SK-N-SH (cell line): ENCODE measurements at regions not wholly inside any gene's neighbourhood (a gene's known extent, or its start where the extent isn't known, plus 50 kb on each side); places are given as distances from the start of the nearest gene placed in this dataset.

Source experiments
- CTCF ChIA-PET: fragments of 300-600, 350-600 bp; formaldehyde crosslinking; extraction: SDS; loops from one replicate; lab custom pipeline; 2021; lab: Yijun Ruan, JAX
- POLR2A ChIA-PET: fragments of 350-600 bp; sonication (Branson Sonifier 250); formaldehyde crosslinking; extraction: SDS; loops from one replicate; lab custom pipeline; 2020; ENCODE audit warnings: antibody characterized with exemption, inconsistent platforms; lab: Yijun Ruan, JAX
- DNase-seq: peaks from one replicate; pipeline ENCODE4 v3.0.0; 2012
- H2AFZ ChIP-seq: fragments of 200-600 bp; sonication (generic); 2 replicates; pipeline ENCODE4 v1.8.1; 2016; ENCODE audit warnings: antibody characterized with exemption, mild to moderate bottlenecking, low read depth
- H3F3A ChIP-seq: fragments of 200-600 bp; sonication (generic); replicated peaks from 2 replicates; pipeline ENCODE3; 2016; ENCODE audit warnings: antibody characterized with exemption, mild to moderate bottlenecking; ENCODE audit not compliant: insufficient read depth
- H3K27ac ChIP-seq, 2 experiments: fragments of 200-500 bp in 1 of 2; fragments of 200-600 bp in 1 of 2; sonication (Bioruptor generic) in 1 of 2; sonication (generic), shearing (Covaris generic) in 1 of 2; 2 replicates each; pipeline versions ENCODE4 v1.5.1 to v1.6.1; 2014 to 2016; ENCODE audit warnings: low read depth in 2 of 2, inconsistent platforms in 1 of 2, low read length in 1 of 2, mild to moderate bottlenecking in 1 of 2, mixed read lengths in 1 of 2
- H3K27me3 ChIP-seq: fragments of 200-600 bp; sonication (generic), shearing (Covaris generic); 2 replicates; pipeline ENCODE4 v1.6.1; 2016; ENCODE audit warnings: mixed run types; ENCODE audit not compliant: insufficient read depth
- H3K36me3 ChIP-seq, 2 experiments: fragments of 200-500 bp in 1 of 2; fragments of 200-600 bp in 1 of 2; sonication (Bioruptor generic) in 1 of 2; sonication (generic) in 1 of 2; replicated peaks in 1 of 2; 2 replicates each; pipeline versions ENCODE3 to v1.5.1; 2014 to 2016; ENCODE audit warnings: low read length in 1 of 2, mild to moderate bottlenecking in 1 of 2; ENCODE audit not compliant: insufficient read depth in 2 of 2, control insufficient read depth in 1 of 2
- H3K4me1 ChIP-seq, 2 experiments: fragments of 200-500 bp in 1 of 2; fragments of 200-600 bp in 1 of 2; sonication (Bioruptor generic) in 1 of 2; sonication (generic), shearing (Covaris generic) in 1 of 2; 2 replicates each; pipeline versions ENCODE4 v1.5.1 to v1.6.1; 2014 to 2016; ENCODE audit warnings: low read depth in 1 of 2, low read length in 1 of 2, mixed run types in 1 of 2; ENCODE audit not compliant: insufficient read depth in 2 of 2, control insufficient read depth in 1 of 2
- H3K4me2 ChIP-seq: fragments of 200-600 bp; sonication (generic), shearing (Covaris generic); 2 replicates; pipeline ENCODE4 v1.6.1; 2017; ENCODE audit warnings: mixed run types
- H3K4me3 ChIP-seq, 2 experiments: fragments of 200-500 bp in 1 of 2; fragments of 200-600 bp in 1 of 2; sonication (Bioruptor generic) in 1 of 2; sonication (generic), shearing (Covaris generic) in 1 of 2; 2 replicates each; pipeline versions ENCODE4 v1.5.1 to v1.8.1; 2014 to 2016; ENCODE audit warnings: low read depth in 2 of 2, inconsistent platforms in 1 of 2, low read length in 1 of 2, mild to moderate bottlenecking in 1 of 2, mixed read lengths in 1 of 2, moderate library complexity in 1 of 2
- H3K79me2 ChIP-seq: fragments of 200-600 bp; sonication (generic); 2 replicates; pipeline ENCODE4 v1.8.1; 2017; ENCODE audit warnings: mild to moderate bottlenecking; ENCODE audit not compliant: insufficient read depth
- H3K9ac ChIP-seq: fragments of 200-600 bp; sonication (generic); 2 replicates; pipeline ENCODE4 v1.6.1; 2017; ENCODE audit warnings: mixed run types
- H3K9me2 ChIP-seq: fragments of 200-600 bp; sonication (generic); 2 replicates; pipeline ENCODE4 v1.6.1; 2017; ENCODE audit warnings: mixed run types
- H3K9me3 ChIP-seq: fragments of 200-600 bp; sonication (generic); 2 replicates; pipeline ENCODE4 v1.6.1; 2017; ENCODE audit warnings: mixed run types, mild to moderate bottlenecking, moderate library complexity
- H4K20me1 ChIP-seq: fragments of 200-600 bp; sonication (generic); 2 replicates; pipeline ENCODE4 v1.6.1; 2017; ENCODE audit warnings: mild to moderate bottlenecking, mixed run types; ENCODE audit not compliant: insufficient read depth
- EP300 ChIP-seq, 2 experiments: IDR thresholded peaks; 2 replicates each; pipeline versions ENCODE4 v1.4.0 to v1.6.1; 2012; ENCODE audit warnings: borderline replicate concordance in 1 of 2, low read depth in 1 of 2, low read length in 1 of 2
- EZH2phosphoT487 ChIP-seq: fragments of 200-600 bp; sonication (generic); IDR thresholded peaks from 2 replicates; pipeline ENCODE4 v1.6.1; 2017; ENCODE audit warnings: low read depth, mixed run types, mild to moderate bottlenecking, antibody characterized with exemption, moderate library complexity, borderline replicate concordance
- FOSL2 ChIP-seq: IDR thresholded peaks from 2 replicates; pipeline ENCODE4 v1.4.0; 2012; ENCODE audit warnings: low read depth, mild to moderate bottlenecking, moderate library complexity, borderline replicate concordance
- FOXJ3 ChIP-seq: sonication (generic); formaldehyde crosslinking; IDR thresholded peaks from 2 replicates; pipeline ENCODE4 v1.5.1; 2020; ENCODE audit warnings: mild to moderate bottlenecking, missing genetic modification reagents
- FOXM1 ChIP-seq: IDR thresholded peaks from 2 replicates; pipeline ENCODE4 v1.4.0; 2012; ENCODE audit warnings: low read depth, mild to moderate bottlenecking
- GABPA ChIP-seq: IDR thresholded peaks from 2 replicates; pipeline ENCODE4 v1.4.0; 2012; ENCODE audit warnings: low read depth, mild to moderate bottlenecking
- JUND ChIP-seq: IDR thresholded peaks from 2 replicates; pipeline ENCODE4 v1.4.0; 2012
- MEF2A ChIP-seq: IDR thresholded peaks from 2 replicates; pipeline ENCODE4 v1.4.0; 2012; ENCODE audit warnings: low read depth, borderline replicate concordance
- MXI1 ChIP-seq: IDR thresholded peaks from 2 replicates; pipeline ENCODE4 v1.6.1; 2012; ENCODE audit warnings: mild to moderate bottlenecking, low read depth, low read length, improper control_type of control experiment
- POLR2AphosphoS5 ChIP-seq: IDR thresholded peaks from 2 replicates; pipeline ENCODE4 v1.6.1; 2012; ENCODE audit warnings: low read depth, low read length
- RAD21 ChIP-seq: IDR thresholded peaks from 2 replicates; pipeline ENCODE4 v1.6.1; 2012; ENCODE audit warnings: mild to moderate bottlenecking, low read length
- RCOR1 ChIP-seq: fragments of 150-350 bp; IDR thresholded peaks from 2 replicates; pipeline ENCODE4 v1.6.1; 2017; ENCODE audit warnings: antibody characterized with exemption, low read length
- RXRA ChIP-seq: IDR thresholded peaks from 2 replicates; pipeline ENCODE4 v1.4.0; 2012; ENCODE audit warnings: low read depth, mild to moderate bottlenecking, borderline replicate concordance
- SIN3A ChIP-seq: IDR thresholded peaks from 2 replicates; pipeline ENCODE4 v1.6.1; 2012; ENCODE audit warnings: low read depth, mild to moderate bottlenecking, low read length, moderate library complexity, borderline replicate concordance
- TCF12 ChIP-seq: IDR thresholded peaks from 2 replicates; pipeline ENCODE4 v1.4.0; 2012
- WGBS: methylation state at CpG from one replicate; pipeline ENCODE4 v1.1.6; 2017; ENCODE audit warnings: low lambda C conversion rate; 5-methylcytosine and 5-hydroxymethylcytosine counted together
- TF ChIP-seq, protein P1 (sequence below): IDR thresholded peaks from 2 replicates; pipeline ENCODE4 v1.4.0; 2012; ENCODE audit warnings: low read depth
- TF ChIP-seq, protein P2 (sequence below): IDR thresholded peaks from 2 replicates; pipeline ENCODE4 v1.4.0; 2012; ENCODE audit warnings: low read depth, borderline replicate concordance
- TF ChIP-seq, protein P3 (sequence below): IDR thresholded peaks from 2 replicates; pipeline ENCODE4; 2012
- TF ChIP-seq, protein P4 (sequence below): fragments of 150-350 bp; IDR thresholded peaks from 2 replicates; pipeline ENCODE4 v1.6.1; 2016; ENCODE audit warnings: mild to moderate bottlenecking, low read depth, low read length
- TF ChIP-seq, protein P5 (sequence below): fragments of 150-350 bp; IDR thresholded peaks from 2 replicates; pipeline ENCODE4 v1.6.1; 2017; ENCODE audit warnings: antibody characterized with exemption, low read length, low read depth, borderline replicate concordance

DNA sequence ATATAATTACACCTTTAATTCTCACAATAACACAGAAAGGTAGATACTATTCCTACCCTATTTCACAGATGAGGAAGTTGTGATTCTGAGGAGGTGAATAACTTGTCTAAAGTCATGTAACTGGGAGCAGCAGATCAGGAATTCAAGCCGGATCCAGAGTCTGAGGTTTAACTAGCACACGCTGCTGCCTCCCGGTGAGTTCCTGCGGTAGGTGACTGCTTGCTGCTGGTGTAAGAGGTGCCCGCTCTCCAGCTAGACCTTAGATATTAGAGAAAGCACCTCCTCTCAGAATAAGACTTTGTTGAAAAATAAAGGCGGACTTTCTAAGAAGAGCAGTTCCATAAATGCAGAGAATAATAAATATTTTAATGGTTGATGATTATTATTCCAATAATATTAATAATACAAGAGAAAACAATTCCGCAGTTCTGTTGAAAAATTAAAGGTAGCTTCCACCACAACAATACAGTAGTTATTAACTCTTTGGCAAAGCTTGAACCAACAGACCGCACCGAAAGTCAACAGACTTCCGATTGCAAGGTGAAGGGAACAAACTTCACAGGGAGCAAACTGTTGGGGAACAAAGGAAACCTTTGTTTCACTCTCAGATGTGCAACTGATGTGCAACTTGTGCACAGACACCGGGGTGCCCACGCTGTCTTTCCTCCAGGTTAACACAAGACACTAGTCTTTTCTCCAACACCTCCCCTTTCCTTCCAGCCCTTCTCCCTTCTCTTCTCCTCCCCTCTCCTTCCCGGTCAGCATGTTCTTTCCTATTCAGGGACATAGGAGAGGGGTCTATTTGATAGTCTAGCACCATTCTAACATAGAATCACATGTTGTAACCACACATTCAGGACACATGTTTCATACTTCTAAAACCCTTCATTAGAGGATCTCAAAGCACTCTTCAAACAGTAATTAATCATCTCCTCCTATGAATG, 73.2 kb upstream of the EGLN3 start:
- Histone ChIP-seq H3K4me3 (no peak overlapping the region), H3K79me2 (no peaks in the 10 kb centered on the region), H3K27me3 (peaks cover 3% of the 10 kb centered on the region; the same call in 1 of the 2 replicates), H3K9me2 (no peaks in the 10 kb centered on the region), H2AFZ (no peak overlapping the region), H4K20me1 (no peaks in the 10 kb centered on the region), H3K4me2 (no peak overlapping the region), H3K36me3 (no peaks in the 10 kb centered on the region), H3F3A (no peaks in the 10 kb centered on the region), H3K4me1 (no peaks in the 10 kb centered on the region), H3K9ac (no peak overlapping the region), H3K9me3 (no peaks in the 10 kb centered on the region), H3K27ac (no peak overlapping the region)
- WGBS: 81% methylated on average over 13 of the region's 13 CpGs
- CTCF ChIA-PET: interaction anchor here (0.6 to 1.3 kb wide), 5 partner anchors 9 to 185 kb away, joined by 3 to 4 read pairs (median 3); no protein-coding TSS in a partner anchor
- TF ChIP-seq POLR2AphosphoS5: no peak
- peak; percentile 59 for TF ChIP-seq RAD21
- TF ChIP-seq FOSL2: no peak
- TF ChIP-seq GABPA: no peak
- DNase-seq: peak; percentile 23
- POLR2A ChIA-PET: no interaction called here

DNA sequence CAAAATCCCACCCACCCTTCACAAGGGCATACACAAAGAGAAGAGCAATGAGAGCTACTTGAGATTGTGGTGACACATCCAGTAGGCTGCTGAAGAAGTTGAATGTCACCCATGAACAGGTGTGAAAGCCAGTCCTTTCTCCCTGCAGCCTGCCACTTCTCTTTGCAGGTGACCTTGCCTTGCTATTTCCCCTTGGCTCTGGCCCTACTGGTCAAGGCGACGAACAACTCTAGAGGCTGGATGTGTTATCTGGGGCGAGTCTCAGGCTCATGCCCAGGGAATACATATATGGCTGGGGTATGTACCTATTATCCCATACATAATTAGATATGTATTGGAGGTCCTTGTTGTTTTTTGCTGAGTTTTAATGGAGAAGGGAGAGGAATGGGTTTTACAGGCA, 70.2 kb upstream of the EGLN3 start:
- H2AFZ ChIP-seq: no peak overlapping the region
- H3F3A ChIP-seq: no peaks in the 10 kb centered on the region
- H3K79me2 ChIP-seq: no peaks in the 10 kb centered on the region
- H3K36me3 ChIP-seq: no peaks in the 10 kb centered on the region
- H3K4me2 ChIP-seq: no peak overlapping the region
- POLR2A ChIA-PET: no interaction called here
- WGBS: 50% methylated on average over 1 of the region's 3 CpGs
- DNase-seq: no peak
- H3K9me3 ChIP-seq: no peaks in the 10 kb centered on the region
- TF ChIP-seq POLR2AphosphoS5: no peak
- TF ChIP-seq, protein P1, sequence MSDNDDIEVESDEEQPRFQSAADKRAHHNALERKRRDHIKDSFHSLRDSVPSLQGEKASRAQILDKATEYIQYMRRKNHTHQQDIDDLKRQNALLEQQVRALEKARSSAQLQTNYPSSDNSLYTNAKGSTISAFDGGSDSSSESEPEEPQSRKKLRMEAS: no peak
- TF ChIP-seq FOXJ3 (CRISPR knock-in tag): no peak
- TF ChIP-seq JUND: no peak
- TF ChIP-seq, protein P2, sequence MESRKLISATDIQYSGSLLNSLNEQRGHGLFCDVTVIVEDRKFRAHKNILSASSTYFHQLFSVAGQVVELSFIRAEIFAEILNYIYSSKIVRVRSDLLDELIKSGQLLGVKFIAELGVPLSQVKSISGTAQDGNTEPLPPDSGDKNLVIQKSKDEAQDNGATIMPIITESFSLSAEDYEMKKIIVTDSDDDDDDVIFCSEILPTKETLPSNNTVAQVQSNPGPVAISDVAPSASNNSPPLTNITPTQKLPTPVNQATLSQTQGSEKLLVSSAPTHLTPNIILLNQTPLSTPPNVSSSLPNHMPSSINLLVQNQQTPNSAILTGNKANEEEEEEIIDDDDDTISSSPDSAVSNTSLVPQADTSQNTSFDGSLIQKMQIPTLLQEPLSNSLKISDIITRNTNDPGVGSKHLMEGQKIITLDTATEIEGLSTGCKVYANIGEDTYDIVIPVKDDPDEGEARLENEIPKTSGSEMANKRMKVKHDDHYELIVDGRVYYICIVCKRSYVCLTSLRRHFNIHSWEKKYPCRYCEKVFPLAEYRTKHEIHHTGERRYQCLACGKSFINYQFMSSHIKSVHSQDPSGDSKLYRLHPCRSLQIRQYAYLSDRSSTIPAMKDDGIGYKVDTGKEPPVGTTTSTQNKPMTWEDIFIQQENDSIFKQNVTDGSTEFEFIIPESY: no peak
- no peak for TF ChIP-seq FOXM1
- no peak for TF ChIP-seq EP300 (IDR thresholded peaks at IDR 0.05; ENCODE audit: borderline replicate concordance in 1 of 2, low read depth in 1 of 2, low read length in 1 of 2)
- TF ChIP-seq, protein P3, sequence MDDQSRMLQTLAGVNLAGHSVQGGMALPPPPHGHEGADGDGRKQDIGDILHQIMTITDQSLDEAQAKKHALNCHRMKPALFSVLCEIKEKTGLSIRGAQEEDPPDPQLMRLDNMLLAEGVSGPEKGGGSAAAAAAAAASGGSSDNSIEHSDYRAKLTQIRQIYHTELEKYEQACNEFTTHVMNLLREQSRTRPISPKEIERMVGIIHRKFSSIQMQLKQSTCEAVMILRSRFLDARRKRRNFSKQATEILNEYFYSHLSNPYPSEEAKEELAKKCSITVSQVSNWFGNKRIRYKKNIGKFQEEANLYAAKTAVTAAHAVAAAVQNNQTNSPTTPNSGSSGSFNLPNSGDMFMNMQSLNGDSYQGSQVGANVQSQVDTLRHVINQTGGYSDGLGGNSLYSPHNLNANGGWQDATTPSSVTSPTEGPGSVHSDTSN: no peak
- no peak for TF ChIP-seq MEF2A
- no peak for TF ChIP-seq EZH2phosphoT487
- no peak for TF ChIP-seq GABPA
- no peak for TF ChIP-seq TCF12
- TF ChIP-seq, protein P4, sequence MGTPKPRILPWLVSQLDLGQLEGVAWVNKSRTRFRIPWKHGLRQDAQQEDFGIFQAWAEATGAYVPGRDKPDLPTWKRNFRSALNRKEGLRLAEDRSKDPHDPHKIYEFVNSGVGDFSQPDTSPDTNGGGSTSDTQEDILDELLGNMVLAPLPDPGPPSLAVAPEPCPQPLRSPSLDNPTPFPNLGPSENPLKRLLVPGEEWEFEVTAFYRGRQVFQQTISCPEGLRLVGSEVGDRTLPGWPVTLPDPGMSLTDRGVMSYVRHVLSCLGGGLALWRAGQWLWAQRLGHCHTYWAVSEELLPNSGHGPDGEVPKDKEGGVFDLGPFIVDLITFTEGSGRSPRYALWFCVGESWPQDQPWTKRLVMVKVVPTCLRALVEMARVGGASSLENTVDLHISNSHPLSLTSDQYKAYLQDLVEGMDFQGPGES: no peak
- no peak for TF ChIP-seq RXRA
- TF ChIP-seq RAD21: no peak
- TF ChIP-seq SIN3A: no peak
- TF ChIP-seq, protein P5, sequence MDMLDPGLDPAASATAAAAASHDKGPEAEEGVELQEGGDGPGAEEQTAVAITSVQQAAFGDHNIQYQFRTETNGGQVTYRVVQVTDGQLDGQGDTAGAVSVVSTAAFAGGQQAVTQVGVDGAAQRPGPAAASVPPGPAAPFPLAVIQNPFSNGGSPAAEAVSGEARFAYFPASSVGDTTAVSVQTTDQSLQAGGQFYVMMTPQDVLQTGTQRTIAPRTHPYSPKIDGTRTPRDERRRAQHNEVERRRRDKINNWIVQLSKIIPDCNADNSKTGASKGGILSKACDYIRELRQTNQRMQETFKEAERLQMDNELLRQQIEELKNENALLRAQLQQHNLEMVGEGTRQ: no peak
- TF ChIP-seq RCOR1: no peak
- TF ChIP-seq MXI1: no peak
- TF ChIP-seq, all 33 proteins: peak for 0
- no peak overlapping the region for H3K9ac ChIP-seq
- no peak overlapping the region for H3K27ac ChIP-seq
- CTCF ChIA-PET: interaction anchor here (1.0 to 1.5 kb wide), 2 partner anchors 77 to 182 kb away, joined by 4 to 5 read pairs; no protein-coding TSS in a partner anchor
- no peaks in the 10 kb centered on the region for H3K9me2 ChIP-seq
- H3K4me3 ChIP-seq: no peak overlapping the region
- H3K27me3 ChIP-seq: peaks cover 19% of the 10 kb centered on the region; the same call in 1 of the 2 replicates
- H4K20me1 ChIP-seq: no peaks in the 10 kb centered on the region
- H3K4me1 ChIP-seq: no peaks in the 10 kb centered on the region
